ENCODE measurements at regions not wholly inside any gene's neighbourhood (a gene's known extent, or its start where the extent isn't known, plus 50 kb on each side); places are given as distances from the start of the nearest gene placed in this dataset.

DNA sequence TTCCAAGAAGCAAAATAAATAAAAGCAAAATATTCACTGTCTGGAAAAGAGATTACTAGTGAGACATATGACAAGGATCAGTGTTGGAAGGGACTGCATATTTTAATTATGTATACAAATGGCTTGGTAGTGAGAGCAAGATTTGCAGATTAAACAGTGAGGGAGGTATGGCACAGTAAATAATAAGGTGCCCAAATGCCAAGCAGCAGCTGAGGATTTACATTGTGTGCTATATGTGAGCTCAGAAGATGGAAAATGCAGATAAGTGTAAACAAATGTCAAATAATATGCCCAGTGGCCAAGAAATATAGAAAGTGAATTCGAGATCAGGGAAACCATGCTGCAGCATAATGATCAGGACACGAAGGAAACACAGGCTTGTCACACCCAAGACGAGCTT is 173.8 kb upstream of the NRSN1 start:
- no peak for TF ChIP-seq EZH2 (IDR thresholded peaks at IDR 0.05; ENCODE audit: borderline replicate concordance, low read depth, low read length, severe bottlenecking)
- TF ChIP-seq, protein P1, sequence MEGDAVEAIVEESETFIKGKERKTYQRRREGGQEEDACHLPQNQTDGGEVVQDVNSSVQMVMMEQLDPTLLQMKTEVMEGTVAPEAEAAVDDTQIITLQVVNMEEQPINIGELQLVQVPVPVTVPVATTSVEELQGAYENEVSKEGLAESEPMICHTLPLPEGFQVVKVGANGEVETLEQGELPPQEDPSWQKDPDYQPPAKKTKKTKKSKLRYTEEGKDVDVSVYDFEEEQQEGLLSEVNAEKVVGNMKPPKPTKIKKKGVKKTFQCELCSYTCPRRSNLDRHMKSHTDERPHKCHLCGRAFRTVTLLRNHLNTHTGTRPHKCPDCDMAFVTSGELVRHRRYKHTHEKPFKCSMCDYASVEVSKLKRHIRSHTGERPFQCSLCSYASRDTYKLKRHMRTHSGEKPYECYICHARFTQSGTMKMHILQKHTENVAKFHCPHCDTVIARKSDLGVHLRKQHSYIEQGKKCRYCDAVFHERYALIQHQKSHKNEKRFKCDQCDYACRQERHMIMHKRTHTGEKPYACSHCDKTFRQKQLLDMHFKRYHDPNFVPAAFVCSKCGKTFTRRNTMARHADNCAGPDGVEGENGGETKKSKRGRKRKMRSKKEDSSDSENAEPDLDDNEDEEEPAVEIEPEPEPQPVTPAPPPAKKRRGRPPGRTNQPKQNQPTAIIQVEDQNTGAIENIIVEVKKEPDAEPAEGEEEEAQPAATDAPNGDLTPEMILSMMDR (IDR thresholded peaks at IDR 0.05; ENCODE audit: borderline replicate concordance, extremely low read depth, low read length, poor library complexity, severe bottlenecking): no peak
- Histone ChIP-seq H3K79me2 (ENCODE audit: insufficient read depth, low read length) (no peaks in the 10 kb centered on the region), H2AFZ (ENCODE audit: low read depth, low read length) (no peak overlapping the region), H3K4me3 (ENCODE audit: low read depth in 1 of 2, low read length in 2 of 2) (no peak overlapping the region), H4K20me1 (ENCODE audit: insufficient read depth, low read length) (no peaks in the 10 kb centered on the region), H3K4me1 (ENCODE audit: insufficient read depth, low read length) (no peaks in the 10 kb centered on the region), H3K4me2 (ENCODE audit: insufficient read depth, low read length) (no peak overlapping the region), H3K9ac (ENCODE audit: low read depth, low read length) (no peak overlapping the region), H3K27me3 (ENCODE audit: insufficient read depth, low read length, poor library complexity) (no peaks in the 10 kb centered on the region), H3K9me3 (ENCODE audit: insufficient read depth, low read length, severe bottlenecking) (no peaks in the 10 kb centered on the region), H3K27ac (ENCODE audit: low read length) (no peak overlapping the region), H3K36me3 (ENCODE audit: insufficient read depth, low read length) (no peaks in the 10 kb centered on the region)
- ATAC-seq (ENCODE audit: insufficient read depth, low read depth) (no peak), DNase-seq (no peak)

DNA sequence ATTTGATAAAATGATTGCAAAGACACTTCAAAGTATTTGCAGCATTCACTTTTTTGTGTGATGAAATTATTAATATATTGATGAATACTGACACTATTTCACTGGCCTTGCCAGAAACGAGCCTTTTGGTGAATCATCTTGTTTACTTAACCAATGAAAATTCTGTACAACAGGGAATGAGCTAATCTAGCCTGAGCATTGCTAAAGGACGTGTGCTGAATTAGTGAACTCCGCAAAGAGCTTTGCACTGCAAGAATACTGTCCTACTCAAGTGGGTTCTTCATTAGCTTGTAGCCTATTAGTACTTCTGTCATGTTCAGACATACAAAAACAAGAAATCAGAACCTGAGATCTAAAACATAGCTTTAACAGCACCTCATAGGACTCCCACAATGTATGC is 172.0 kb upstream of the NRSN1 start:
- Histone ChIP-seq H3K4me3 (ENCODE audit: low read depth in 1 of 2, low read length in 2 of 2) (no peak overlapping the region), H4K20me1 (ENCODE audit: insufficient read depth, low read length) (no peaks in the 10 kb centered on the region), H3K9ac (ENCODE audit: low read depth, low read length) (no peak overlapping the region), H3K27ac (ENCODE audit: low read length) (no peak overlapping the region), H3K9me3 (ENCODE audit: insufficient read depth, low read length, severe bottlenecking) (no peaks in the 10 kb centered on the region), H3K79me2 (ENCODE audit: insufficient read depth, low read length) (no peaks in the 10 kb centered on the region), H3K4me1 (ENCODE audit: insufficient read depth, low read length) (no peaks in the 10 kb centered on the region), H2AFZ (ENCODE audit: low read depth, low read length) (no peak overlapping the region), H3K27me3 (ENCODE audit: insufficient read depth, low read length, poor library complexity) (no peaks in the 10 kb centered on the region), H3K4me2 (ENCODE audit: insufficient read depth, low read length) (no peak overlapping the region), H3K36me3 (ENCODE audit: insufficient read depth, low read length) (no peaks in the 10 kb centered on the region)
- ATAC-seq (ENCODE audit: insufficient read depth, low read depth) (no peak), DNase-seq (no peak)
- TF ChIP-seq EZH2 (IDR thresholded peaks at IDR 0.05; ENCODE audit: borderline replicate concordance, low read depth, low read length, severe bottlenecking): no peak
- TF ChIP-seq, protein P1 (IDR thresholded peaks at IDR 0.05; ENCODE audit: borderline replicate concordance, extremely low read depth, low read length, poor library complexity, severe bottlenecking): no peak

DNA sequence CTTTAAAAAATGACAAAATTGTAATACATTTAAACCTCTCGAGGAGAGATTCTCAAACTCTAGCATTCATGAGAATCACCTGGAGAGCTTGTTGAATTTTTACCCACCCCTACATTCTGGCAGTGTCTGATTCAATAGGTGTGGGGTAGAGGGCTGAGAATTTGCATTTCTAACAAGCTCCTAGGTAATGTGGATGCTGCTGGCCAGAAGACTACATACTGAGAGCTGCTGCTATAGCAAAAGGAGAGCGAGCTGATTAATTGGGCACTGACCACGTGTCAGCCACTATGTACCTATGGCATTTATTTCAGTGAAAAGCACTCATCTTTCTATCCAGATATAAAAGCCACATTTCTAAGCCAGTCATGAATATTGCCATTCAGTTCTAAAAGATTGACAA is 169.0 kb upstream of the NRSN1 start:
- Histone ChIP-seq H3K79me2 (ENCODE audit: insufficient read depth, low read length) (no peaks in the 10 kb centered on the region), H3K27me3 (ENCODE audit: insufficient read depth, low read length, poor library complexity) (no peaks in the 10 kb centered on the region), H3K9ac (ENCODE audit: low read depth, low read length) (no peak overlapping the region), H3K27ac (ENCODE audit: low read length) (no peak overlapping the region), H3K4me2 (ENCODE audit: insufficient read depth, low read length) (no peak overlapping the region), H3K4me1 (ENCODE audit: insufficient read depth, low read length) (no peaks in the 10 kb centered on the region), H3K36me3 (ENCODE audit: insufficient read depth, low read length) (no peaks in the 10 kb centered on the region), H3K4me3 (ENCODE audit: low read depth in 1 of 2, low read length in 2 of 2) (no peak overlapping the region), H4K20me1 (ENCODE audit: insufficient read depth, low read length) (no peaks in the 10 kb centered on the region), H2AFZ (ENCODE audit: low read depth, low read length) (no peak overlapping the region), H3K9me3 (ENCODE audit: insufficient read depth, low read length, severe bottlenecking) (no peaks in the 10 kb centered on the region)
- TF ChIP-seq EZH2 (IDR thresholded peaks at IDR 0.05; ENCODE audit: borderline replicate concordance, low read depth, low read length, severe bottlenecking): no peak
- TF ChIP-seq, protein P1 (IDR thresholded peaks at IDR 0.05; ENCODE audit: borderline replicate concordance, extremely low read depth, low read length, poor library complexity, severe bottlenecking): no peak
- DNase-seq (no peak), ATAC-seq (ENCODE audit: insufficient read depth, low read depth) (no peak)

DNA sequence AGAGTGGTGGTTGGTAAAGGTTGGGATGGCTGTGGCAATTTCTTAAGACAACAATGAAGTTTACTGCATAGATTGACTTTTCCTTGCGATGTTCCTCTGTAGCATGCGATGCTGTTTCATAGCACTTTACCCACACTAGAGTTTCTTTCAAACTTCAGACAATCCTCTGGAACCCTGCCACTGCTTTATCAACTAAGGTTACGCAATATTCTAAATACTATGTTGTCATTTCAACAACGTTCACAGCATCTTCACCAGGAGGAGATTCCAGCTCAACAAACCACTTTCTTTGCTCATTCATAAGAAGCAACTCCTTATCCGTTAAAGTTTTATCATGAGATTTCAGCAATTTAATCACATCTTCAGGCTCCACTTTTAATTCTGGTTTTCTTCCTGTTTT is 161.2 kb upstream of the NRSN1 start:
- Histone ChIP-seq H3K36me3 (ENCODE audit: insufficient read depth, low read length) (no peaks in the 10 kb centered on the region), H3K27ac (ENCODE audit: low read length) (no peak overlapping the region), H2AFZ (ENCODE audit: low read depth, low read length) (no peak overlapping the region), H3K9ac (ENCODE audit: low read depth, low read length) (no peak overlapping the region), H3K4me2 (ENCODE audit: insufficient read depth, low read length) (no peak overlapping the region), H3K79me2 (ENCODE audit: insufficient read depth, low read length) (no peaks in the 10 kb centered on the region), H3K4me1 (ENCODE audit: insufficient read depth, low read length) (no peaks in the 10 kb centered on the region), H4K20me1 (ENCODE audit: insufficient read depth, low read length) (no peaks in the 10 kb centered on the region), H3K4me3 (ENCODE audit: low read depth in 1 of 2, low read length in 2 of 2) (no peak overlapping the region), H3K27me3 (ENCODE audit: insufficient read depth, low read length, poor library complexity) (no peaks in the 10 kb centered on the region), H3K9me3 (ENCODE audit: insufficient read depth, low read length, severe bottlenecking) (no peaks in the 10 kb centered on the region)
- ATAC-seq (ENCODE audit: insufficient read depth, low read depth) (no peak), DNase-seq (no peak)
- TF ChIP-seq, protein P1 (IDR thresholded peaks at IDR 0.05; ENCODE audit: borderline replicate concordance, extremely low read depth, low read length, poor library complexity, severe bottlenecking): no peak
- no peak for TF ChIP-seq EZH2 (IDR thresholded peaks at IDR 0.05; ENCODE audit: borderline replicate concordance, low read depth, low read length, severe bottlenecking)

Measured in DND-41 (cell line).